DOHH2 (cell line): ENCODE measurements at regions not wholly inside any gene's neighbourhood (a gene's known extent, or its start where the extent isn't known, plus 50 kb on each side); places are given as distances from the start of the nearest gene placed in this dataset.

ENCODE experiments used
- H3F3A ChIP-seq: fragments of 200-600 bp; sonication (generic), shearing (Covaris generic); 2 replicates; pipeline ENCODE4 v1.6.0; 2016; ENCODE audit warnings: antibody characterized with exemption, mild to moderate bottlenecking; ENCODE audit not compliant: control insufficient read depth, insufficient read depth
- H3K27ac ChIP-seq: fragments of 200-600 bp; sonication (generic); 2 replicates; pipeline ENCODE4 v1.5.1; 2014; ENCODE audit warnings: low read depth, mild to moderate bottlenecking, low read length, moderate library complexity
- H3K27me3 ChIP-seq: fragments of 200-600 bp; sonication (generic); 2 replicates; pipeline ENCODE4 v1.6.1; 2014; ENCODE audit warnings: mild to moderate bottlenecking, low read length, mixed read lengths; ENCODE audit not compliant: control insufficient read depth
- H3K36me3 ChIP-seq: fragments of 200-600 bp; sonication (generic); 2 replicates; pipeline ENCODE4 v1.6.1; 2014; ENCODE audit warnings: mild to moderate bottlenecking, low read length, moderate library complexity, mixed read lengths; ENCODE audit not compliant: control insufficient read depth
- H3K4me1 ChIP-seq: fragments of 200-600 bp; sonication (generic); 2 replicates; pipeline ENCODE4 v1.6.1; 2014; ENCODE audit warnings: mild to moderate bottlenecking, low read length, mixed read lengths; ENCODE audit not compliant: control insufficient read depth
- H3K4me2 ChIP-seq: fragments of 200-600 bp; sonication (generic); 2 replicates; pipeline ENCODE4 v1.6.0; 2014; ENCODE audit warnings: mild to moderate bottlenecking, low read length, moderate library complexity
- H3K4me3 ChIP-seq: fragments of 200-600 bp; sonication (generic); 2 replicates; pipeline ENCODE4 v1.5.1; 2014; ENCODE audit warnings: mild to moderate bottlenecking, low read length, mixed read lengths
- H3K79me2 ChIP-seq: fragments of 200-600 bp; sonication (generic); 2 replicates; pipeline ENCODE4 v1.6.1; 2014; ENCODE audit warnings: mild to moderate bottlenecking, low read length, mixed read lengths; ENCODE audit not compliant: control insufficient read depth
- H3K9me2 ChIP-seq: fragments of 200-600 bp; sonication (generic); replicated peaks from 2 replicates; pipeline ENCODE4 v1.6.1; 2014; ENCODE audit warnings: mild to moderate bottlenecking, low read length, mixed read lengths; ENCODE audit not compliant: control insufficient read depth
- H3K9me3 ChIP-seq: fragments of 200-600 bp; sonication (generic); 2 replicates; pipeline ENCODE4 v1.6.1; 2014; ENCODE audit warnings: antibody characterized with exemption, low read length, mixed read lengths; ENCODE audit not compliant: control insufficient read depth, insufficient read depth
- H4K20me1 ChIP-seq: fragments of 200-600 bp; sonication (generic); 2 replicates; pipeline ENCODE4 v1.6.0; 2014; ENCODE audit warnings: low read depth, mild to moderate bottlenecking, antibody characterized with exemption, low read length, moderate library complexity; ENCODE audit not compliant: control insufficient read depth, insufficient read depth
- CTCF ChIP-seq: fragments of 200-600 bp; sonication (generic); IDR thresholded peaks from one replicate; pipeline ENCODE4 v1.5.1; 2014; ENCODE audit warnings: antibody characterized with exemption, mild to moderate bottlenecking, low read depth, low read length; ENCODE audit not compliant: poor library complexity, severe bottlenecking
- EZH2phosphoT487 ChIP-seq: fragments of 200-600 bp; sonication (generic); IDR thresholded peaks from 2 replicates; pipeline ENCODE4 v1.6.1; 2017; ENCODE audit warnings: borderline replicate concordance, mild to moderate bottlenecking, antibody characterized with exemption, low read length, moderate library complexity, mixed read lengths

- no peaks in the 10 kb centered on the region for H3K4me1 ChIP-seq
- no peaks in the 10 kb centered on the region for H3F3A ChIP-seq
- no peaks in the 10 kb centered on the region for H4K20me1 ChIP-seq
- no peak overlapping the region for H3K4me3 ChIP-seq
- H3K27ac ChIP-seq = no peak overlapping the region
- no peaks in the 10 kb centered on the region for H3K9me3 ChIP-seq
- no peaks in the 10 kb centered on the region for H3K79me2 ChIP-seq
- H3K36me3 ChIP-seq = no peaks in the 10 kb centered on the region
- H3K4me2 ChIP-seq = no peak overlapping the region
- TF ChIP-seq CTCF (no peak), EZH2phosphoT487 (no peak)
- H3K27me3 ChIP-seq = peaks cover 9% of the 10 kb centered on the region; the same call in 1 of the 2 replicates
- no peaks in the 10 kb centered on the region for H3K9me2 ChIP-seq
Measured at GRCh38 chr14:57073986-57074385, 194.7 kb downstream of the EXOC5 start.

GRCh38 chr14:57071639-57072038 lies 197.1 kb downstream of the EXOC5 start:
- Histone ChIP-seq H3K9me3 (no peaks in the 10 kb centered on the region), H3K27me3 (peaks cover 16% of the 10 kb centered on the region), H3K27ac (no peak overlapping the region), H3K4me1 (no peaks in the 10 kb centered on the region), H4K20me1 (no peaks in the 10 kb centered on the region), H3K4me2 (no peak overlapping the region), H3F3A (no peaks in the 10 kb centered on the region), H3K9me2 (no peaks in the 10 kb centered on the region), H3K36me3 (no peaks in the 10 kb centered on the region), H3K4me3 (no peak overlapping the region), H3K79me2 (no peaks in the 10 kb centered on the region)
- TF ChIP-seq EZH2phosphoT487 = no peak
- TF ChIP-seq CTCF = no peak

GRCh38 chr14:57069702-57070101 lies 199.0 kb downstream of the EXOC5 start:
- H3K27me3 ChIP-seq = peaks cover 20% of the 10 kb centered on the region
- no peaks in the 10 kb centered on the region for H3K4me1 ChIP-seq
- H3K36me3 ChIP-seq = no peaks in the 10 kb centered on the region
- no peaks in the 10 kb centered on the region for H3F3A ChIP-seq
- H3K79me2 ChIP-seq = no peaks in the 10 kb centered on the region
- no peak overlapping the region for H3K4me2 ChIP-seq
- no peaks in the 10 kb centered on the region for H4K20me1 ChIP-seq
- H3K9me2 ChIP-seq = no peaks in the 10 kb centered on the region
- H3K4me3 ChIP-seq = no peak overlapping the region
- no peak for TF ChIP-seq EZH2phosphoT487
- no peak for TF ChIP-seq CTCF
- no peaks in the 10 kb centered on the region for H3K9me3 ChIP-seq
- no peak overlapping the region for H3K27ac ChIP-seq

- Histone ChIP-seq H3K4me1 (no peaks in the 10 kb centered on the region), H3K27ac (no peak overlapping the region), H3K27me3 (peaks cover 16% of the 10 kb centered on the region), H3K4me3 (no peak overlapping the region), H3F3A (no peaks in the 10 kb centered on the region), H3K36me3 (no peaks in the 10 kb centered on the region), H3K79me2 (no peaks in the 10 kb centered on the region), H4K20me1 (no peaks in the 10 kb centered on the region), H3K9me2 (no peaks in the 10 kb centered on the region), H3K4me2 (no peak overlapping the region), H3K9me3 (no peaks in the 10 kb centered on the region)
- no peak for TF ChIP-seq EZH2phosphoT487
- no peak for TF ChIP-seq CTCF
Measured at GRCh38 chr14:57068511-57068910, 200.2 kb downstream of the EXOC5 start.
